GM21528 (cell line): ENCODE measurements at regions not wholly inside any gene's neighbourhood (a gene's known extent, or its start where the extent isn't known, plus 50 kb on each side); places are given as distances from the start of the nearest gene placed in this dataset.
"Not testable (repeated sequence)": the region's sequence is repeated elsewhere in the genome, so short reads cannot be mapped to it uniquely, and the experiment has no call there.

Source experiments
- ATAC-seq: cut with Tn5 transposase; IDR thresholded peaks from one replicate; pipeline ENCODE4 v1.9.1; 2021; ENCODE audit warnings: mild to moderate bottlenecking, moderate library complexity; ENCODE audit not compliant: unreplicated experiment, low FRiP score

- ATAC-seq, result no peak
These were observed 377.0 kb downstream of the DDX10 start for GRCh38 chr11:109041876-109042275.

- ATAC-seq, result no peak
These were observed 378.4 kb downstream of the DDX10 start for GRCh38 chr11:109043315-109043714.

- no peak for ATAC-seq
These were observed 375.6 kb upstream of the C11orf87 start for GRCh38 chr11:109046284-109046992.

- ATAC-seq, result no peak
These were observed 373.9 kb upstream of the C11orf87 start for GRCh38 chr11:109048098-109048497.

GRCh38 chr11:109051200-109051599 lies 370.8 kb upstream of the C11orf87 start:
- no peak for ATAC-seq

GRCh38 chr11:109059402-109059801 lies 362.6 kb upstream of the C11orf87 start:
- ATAC-seq, result no peak

- no peak for ATAC-seq
These were observed 360.6 kb upstream of the C11orf87 start for GRCh38 chr11:109061394-109061793.

GRCh38 chr11:109062445-109062844 lies 359.5 kb upstream of the C11orf87 start:
- ATAC-seq, result no peak

GRCh38 chr11:109062871-109063270 lies 359.1 kb upstream of the C11orf87 start:
- no peak for ATAC-seq

- not testable (repeated sequence) for ATAC-seq
These were observed 357.2 kb upstream of the C11orf87 start for GRCh38 chr11:109064618-109065311.

- ATAC-seq, result no peak
These were observed 350.7 kb upstream of the C11orf87 start for GRCh38 chr11:109071262-109071661.

GRCh38 chr11:109071712-109072524 lies 350.1 kb upstream of the C11orf87 start:
- no peak for ATAC-seq

GRCh38 chr11:109073032-109073822 lies 348.8 kb upstream of the C11orf87 start:
- ATAC-seq, result no peak

- ATAC-seq, result no peak
These were observed 346.0 kb upstream of the C11orf87 start for GRCh38 chr11:109075976-109076375.

GRCh38 chr11:109076870-109077269 lies 345.1 kb upstream of the C11orf87 start:
- no peak for ATAC-seq

GRCh38 chr11:109077291-109077920 lies 344.6 kb upstream of the C11orf87 start:
- no peak for ATAC-seq

GRCh38 chr11:109085708-109086373 lies 336.1 kb upstream of the C11orf87 start:
- no peak for ATAC-seq

GRCh38 chr11:109086931-109087330 lies 335.1 kb upstream of the C11orf87 start:
- no peak for ATAC-seq

- no peak for ATAC-seq
These were observed 333.9 kb upstream of the C11orf87 start for GRCh38 chr11:109088086-109088485.
